H7 (cell line): ENCODE measurements at regions not wholly inside any gene's neighbourhood (a gene's known extent, or its start where the extent isn't known, plus 50 kb on each side); places are given as distances from the start of the nearest gene placed in this dataset.

Experiments
- DNase-seq: peaks from one replicate; pipeline ENCODE4 v3.0.0; 2012
- H3K27me3 ChIP-seq: 2 replicates; pipeline ENCODE4 v1.6.0; 2011; ENCODE audit warnings: mild to moderate bottlenecking, low read length; ENCODE audit not compliant: control insufficient read depth, insufficient read depth
- H3K36me3 ChIP-seq: replicated peaks from 2 replicates; pipeline ENCODE4 v1.5.1; 2011; ENCODE audit warnings: low read length; ENCODE audit not compliant: control insufficient read depth, insufficient read depth
- H3K4me3 ChIP-seq: 2 replicates; pipeline ENCODE4 v1.5.1; 2011; ENCODE audit warnings: low read depth, mild to moderate bottlenecking, control low read depth, low read length, moderate library complexity; ENCODE audit not compliant: insufficient read depth

DNA sequence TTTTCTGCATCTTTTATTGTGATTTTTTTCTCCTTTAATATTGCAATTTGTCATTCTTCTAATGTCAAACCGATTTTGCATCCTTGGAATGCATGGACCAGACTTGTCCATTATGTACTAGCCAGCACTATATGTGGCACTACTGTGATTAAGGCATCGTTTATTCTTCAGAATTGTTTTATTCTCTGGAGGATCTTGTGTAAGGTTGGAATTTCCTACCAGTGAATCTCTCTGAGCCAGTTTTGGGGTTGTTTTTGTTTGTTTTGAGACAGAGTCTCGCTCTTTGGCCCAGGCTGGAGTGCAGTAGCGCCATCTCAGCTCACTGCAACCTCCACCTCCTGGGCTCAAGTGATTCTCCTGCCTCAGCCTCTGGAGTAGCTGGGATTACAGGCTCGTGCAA lies 58.5 kb downstream of the IGLL5 start:
- Histone ChIP-seq H3K4me3 (no peak overlapping the region), H3K27me3 (peaks cover 2% of the 10 kb centered on the region; the same call in 1 of the 2 replicates), H3K36me3 (no peaks in the 10 kb centered on the region)
- DNase-seq = no peak

DNA sequence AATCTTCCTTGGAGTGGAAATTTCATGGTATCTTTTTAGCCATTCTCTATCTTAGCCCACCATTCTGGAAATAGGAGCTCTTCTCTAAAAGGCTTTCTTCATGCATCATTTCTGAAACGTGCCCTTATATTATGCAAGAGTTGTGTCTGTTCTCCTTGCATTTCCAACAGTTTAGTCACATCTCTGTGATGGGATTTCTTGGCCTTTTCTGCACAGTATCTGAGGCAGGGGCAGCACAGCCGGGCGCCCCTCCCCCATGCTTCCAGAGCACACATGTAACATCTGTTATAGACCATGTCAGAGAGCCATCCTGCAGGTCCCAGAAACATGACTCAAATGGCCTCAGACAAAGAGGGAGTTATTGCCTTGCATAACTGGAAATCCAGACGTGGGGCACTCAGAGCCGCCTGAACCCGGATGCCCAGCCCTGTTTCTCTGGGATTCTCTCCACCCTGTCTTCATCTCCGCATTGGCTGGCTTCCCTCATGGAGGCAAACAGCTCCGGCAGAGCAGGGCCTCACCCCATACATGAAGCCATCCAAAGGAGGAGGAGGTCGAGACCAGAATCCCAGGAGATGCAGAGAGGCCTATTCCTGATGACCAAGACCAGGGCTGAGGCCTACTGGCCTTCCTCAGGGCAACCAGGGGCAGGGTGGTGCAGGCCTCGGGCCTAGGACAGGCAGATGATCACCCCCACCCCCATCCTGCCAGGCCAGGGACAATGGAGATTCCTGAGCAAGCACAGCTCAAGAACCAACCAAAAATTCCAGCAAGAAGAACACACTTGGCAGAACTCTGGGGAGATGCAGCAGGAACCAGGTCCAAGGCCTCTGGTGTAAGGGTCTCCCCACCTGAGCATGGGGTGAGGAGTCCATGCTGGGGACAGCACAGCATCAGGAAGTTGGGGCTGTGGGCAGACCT lies 61.3 kb downstream of the IGLL5 start:
- Histone ChIP-seq H3K4me3 (no peak overlapping the region), H3K36me3 (no peaks in the 10 kb centered on the region), H3K27me3 (peaks cover 4% of the 10 kb centered on the region; the same call in 1 of the 2 replicates)
- peak; percentile 13 for DNase-seq

DNA sequence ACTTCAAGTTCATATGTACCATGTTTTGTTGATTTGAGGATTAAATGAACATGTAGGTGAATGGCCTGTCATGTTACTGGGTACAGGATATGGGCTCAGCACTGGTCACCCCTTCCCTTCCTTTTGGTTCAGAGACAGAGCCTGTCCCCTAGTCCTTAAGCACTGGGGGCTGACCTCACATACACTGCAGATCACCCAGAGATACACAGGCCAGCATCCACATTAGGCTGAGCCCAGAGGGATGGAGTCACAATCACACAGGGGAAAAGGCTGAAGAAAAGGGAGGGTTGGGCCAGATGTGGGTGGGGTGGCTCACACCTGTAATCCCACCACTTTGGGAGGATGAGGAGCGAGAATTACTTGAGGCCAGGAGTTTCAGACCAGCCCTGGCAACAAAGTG lies 62.3 kb downstream of the IGLL5 start:
- peak; percentile 4 for DNase-seq
- Histone ChIP-seq H3K36me3 (no peaks in the 10 kb centered on the region), H3K4me3 (no peak overlapping the region), H3K27me3 (peaks cover 4% of the 10 kb centered on the region; the same call in 1 of the 2 replicates)

DNA sequence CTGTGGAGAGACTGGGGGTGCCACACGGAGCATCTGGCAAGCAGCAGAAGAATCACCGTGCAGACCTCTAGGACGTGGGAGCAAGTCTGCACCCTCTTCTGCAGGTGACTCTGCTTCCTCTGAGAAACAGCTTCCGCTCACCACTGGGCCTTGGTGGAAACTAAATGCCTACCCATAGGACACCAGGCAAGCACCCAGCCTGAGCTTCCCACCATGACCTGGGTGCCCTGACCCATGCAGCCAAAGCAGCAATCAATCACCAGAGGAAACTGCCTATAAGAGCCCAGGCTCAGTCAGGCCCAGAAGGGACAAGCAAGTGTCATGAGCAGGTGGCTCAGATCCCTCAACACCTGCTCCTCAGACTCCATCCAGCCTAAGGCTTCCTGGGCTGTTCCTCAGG lies 63.4 kb downstream of the IGLL5 start:
- no peaks in the 10 kb centered on the region for H3K36me3 ChIP-seq
- H3K4me3 ChIP-seq = no peak overlapping the region
- H3K27me3 ChIP-seq = peaks cover 4% of the 10 kb centered on the region; the same call in 1 of the 2 replicates
- DNase-seq = no peak

DNA sequence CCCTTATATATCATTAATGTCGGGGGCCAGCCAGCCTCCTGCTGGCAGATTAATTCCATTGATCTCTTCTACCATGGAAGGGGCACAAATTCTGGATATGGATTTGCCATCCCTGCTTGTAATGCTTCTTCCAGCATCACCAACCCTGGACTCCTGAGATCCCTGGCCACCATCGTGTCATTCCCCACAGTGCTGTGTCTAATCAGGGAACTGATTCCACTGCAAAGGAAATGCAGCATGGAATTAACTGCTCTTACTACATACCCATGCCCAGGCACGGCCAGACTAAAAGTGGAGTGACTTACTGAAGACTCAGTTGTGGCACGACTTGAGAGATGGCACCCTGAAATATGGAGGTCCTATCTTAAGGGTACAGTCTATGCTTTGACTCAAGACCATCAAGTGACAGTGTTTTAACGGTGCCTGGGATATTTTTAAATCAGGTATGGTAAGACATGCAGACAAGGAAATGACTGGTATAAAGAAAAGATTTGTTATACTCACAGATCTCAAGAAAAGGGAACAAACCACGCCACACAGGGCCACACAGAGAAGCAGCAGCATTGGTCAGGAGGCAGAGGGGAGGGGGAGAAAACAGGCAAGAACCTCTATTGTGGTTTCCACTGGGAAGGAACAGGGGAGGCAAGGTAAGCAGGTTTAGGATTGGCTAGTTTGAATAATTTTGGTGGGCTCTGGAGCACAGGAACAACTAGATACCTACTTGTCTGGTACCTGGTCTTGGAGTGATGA lies 65.1 kb downstream of the IGLL5 start:
- Histone ChIP-seq H3K36me3 (no peaks in the 10 kb centered on the region), H3K27me3 (peaks cover 4% of the 10 kb centered on the region; the same call in 1 of the 2 replicates), H3K4me3 (no peak overlapping the region)
- no peak for DNase-seq

DNA sequence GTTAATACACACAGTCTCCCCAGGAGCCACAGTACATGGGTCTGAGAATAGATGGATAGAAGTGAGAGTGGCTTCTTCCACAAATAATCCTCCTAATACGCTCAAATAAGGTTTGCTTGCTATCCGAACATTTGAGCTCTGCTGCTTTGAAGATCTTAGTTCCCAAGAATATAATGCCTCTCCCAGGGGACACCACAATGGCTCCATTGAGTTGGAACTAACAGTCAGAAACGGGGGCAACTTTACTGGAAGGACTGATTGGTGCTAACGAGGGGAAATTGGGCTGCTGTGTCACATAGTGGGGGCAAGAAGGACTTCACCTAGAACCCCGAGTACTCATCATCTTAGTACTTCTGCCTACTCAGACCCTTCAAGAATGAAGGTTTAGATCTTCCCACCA lies 66.2 kb downstream of the IGLL5 start:
- Histone ChIP-seq H3K4me3 (no peak overlapping the region), H3K36me3 (no peaks in the 10 kb centered on the region), H3K27me3 (peaks cover 4% of the 10 kb centered on the region; the same call in 1 of the 2 replicates)
- no peak for DNase-seq

DNA sequence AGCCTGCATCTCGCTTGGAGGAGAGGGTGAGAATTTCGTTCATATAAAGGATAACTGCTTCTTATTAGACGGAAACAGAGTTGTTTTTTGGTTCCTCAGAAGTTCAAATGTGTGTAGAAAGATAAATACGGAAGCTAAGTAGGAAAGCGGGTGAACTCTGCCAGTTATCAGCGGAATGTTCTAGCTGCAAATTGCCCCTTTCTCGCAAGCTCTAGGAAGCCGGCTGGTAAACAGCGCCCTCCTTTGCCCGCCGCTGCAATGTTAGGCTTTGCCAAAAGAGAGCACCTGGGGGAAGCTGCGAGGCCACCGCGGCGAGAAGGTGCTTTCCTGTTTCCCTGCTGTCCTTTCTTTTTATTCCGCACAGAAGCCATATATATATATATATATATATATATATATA lies 67.0 kb downstream of the IGLL5 start:
- no peak overlapping the region for H3K4me3 ChIP-seq
- DNase-seq = peak; percentile 73
- peaks cover 4% of the 10 kb centered on the region; the same call in 1 of the 2 replicates for H3K27me3 ChIP-seq
- H3K36me3 ChIP-seq = no peaks in the 10 kb centered on the region

DNA sequence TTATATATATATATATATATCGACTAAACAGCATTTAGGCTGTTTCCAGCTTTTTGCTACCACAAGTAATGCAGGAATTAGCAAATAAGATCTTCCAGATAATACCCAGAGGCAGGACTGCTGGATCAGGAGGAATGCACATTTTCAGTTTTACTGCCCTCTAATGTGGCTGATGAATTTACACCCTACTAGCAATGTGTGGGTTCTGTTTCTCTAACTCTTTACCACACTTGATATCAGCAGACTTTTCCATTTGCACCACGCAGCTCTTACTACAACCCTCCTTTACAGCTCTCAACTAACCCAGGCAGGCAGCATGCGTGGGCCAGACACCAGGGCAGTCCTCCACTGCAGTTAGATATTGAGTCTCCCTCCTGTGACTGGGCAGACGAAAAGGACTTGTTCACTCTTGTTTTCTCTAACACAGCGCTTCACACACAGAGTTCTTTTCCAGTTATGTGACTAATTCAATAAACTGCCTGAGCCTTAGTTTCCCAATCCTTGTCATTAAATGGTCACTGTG lies 67.7 kb downstream of the IGLL5 start:
- peaks cover 4% of the 10 kb centered on the region; the same call in 1 of the 2 replicates for H3K27me3 ChIP-seq
- DNase-seq = no peak

DNA sequence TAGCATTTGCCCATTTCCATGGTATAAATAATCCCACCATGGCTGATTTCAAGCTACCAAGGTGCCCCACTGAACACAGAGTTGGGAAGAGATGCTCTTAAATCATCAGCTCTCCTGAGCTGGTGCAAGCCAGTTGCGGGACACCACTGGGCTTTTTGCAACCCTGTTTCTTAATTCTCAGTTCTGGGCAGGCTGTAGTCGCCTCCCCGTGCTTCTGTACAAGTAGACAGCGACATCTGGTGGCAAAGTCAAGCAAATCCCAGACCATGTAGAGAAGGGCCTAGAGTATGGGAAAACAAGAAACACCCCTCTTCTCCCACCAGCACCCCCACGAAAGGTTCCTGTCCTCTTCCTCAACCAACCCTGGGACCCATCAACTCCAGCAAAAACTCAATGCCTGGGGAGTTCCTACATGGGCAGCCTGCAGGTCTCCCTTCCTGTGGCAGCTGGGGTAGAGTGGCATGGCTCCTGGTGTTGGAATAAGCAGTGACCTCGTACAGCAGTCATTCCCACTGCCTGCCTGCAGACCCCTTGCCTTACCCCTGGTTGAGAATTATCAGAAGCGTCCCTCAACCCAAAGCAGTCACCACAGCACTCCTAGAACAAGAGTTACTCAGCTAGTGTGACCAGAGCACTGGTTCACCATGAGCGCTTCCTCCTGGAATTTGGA lies 68.4 kb downstream of the IGLL5 start:
- H3K36me3 ChIP-seq = no peaks in the 10 kb centered on the region
- peaks cover 2% of the 10 kb centered on the region; the same call in 1 of the 2 replicates for H3K27me3 ChIP-seq
- peak; percentile 66 for DNase-seq
- no peak overlapping the region for H3K4me3 ChIP-seq

More for the DNA sequence above, 67.7 kb downstream of the IGLL5 start:
- no peaks in the 10 kb centered on the region for H3K36me3 ChIP-seq
- no peak overlapping the region for H3K4me3 ChIP-seq

DNA sequence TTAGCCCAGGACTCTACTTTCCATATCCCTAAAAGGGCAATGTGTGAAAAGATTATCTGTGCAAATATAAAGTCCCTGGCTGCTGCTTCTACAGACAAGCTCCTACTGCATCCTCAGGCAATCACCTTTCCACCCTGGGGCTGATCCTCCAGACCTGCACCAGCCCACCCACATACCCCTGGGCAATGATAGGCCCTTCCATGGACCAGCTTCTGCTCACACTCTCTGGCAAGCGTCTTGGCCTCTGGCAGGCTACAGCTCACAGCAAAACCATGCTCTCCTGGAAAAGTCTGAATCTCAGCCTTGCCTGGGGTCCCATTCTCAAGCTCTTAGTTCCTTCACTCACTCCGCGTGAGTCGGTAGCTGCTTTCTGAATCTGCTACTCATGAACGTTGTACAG lies 69.5 kb downstream of the IGLL5 start:
- Histone ChIP-seq H3K4me3 (no peak overlapping the region), H3K27me3 (no peaks in the 10 kb centered on the region; the same call in 1 of the 2 replicates)

DNA sequence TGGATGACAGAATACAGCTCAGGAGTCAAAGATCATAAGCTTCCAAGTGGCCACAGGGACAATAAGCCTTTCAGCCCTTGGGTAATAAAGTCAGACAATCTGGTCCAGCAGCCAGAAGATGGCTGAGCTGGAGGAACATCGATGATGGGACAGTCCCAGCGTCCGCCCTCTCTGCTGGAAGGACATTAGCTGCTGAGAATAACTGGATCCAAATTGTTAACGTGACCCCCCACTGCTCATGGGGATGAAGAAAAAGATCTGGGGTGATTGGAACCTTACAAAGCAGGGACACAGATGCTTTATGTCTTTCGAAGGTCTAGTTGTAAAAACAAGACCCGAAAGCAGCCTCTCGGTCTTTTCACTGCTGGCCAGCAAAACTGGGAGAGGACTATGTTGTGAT lies 71.0 kb downstream of the IGLL5 start:
- no peak for DNase-seq
- Histone ChIP-seq H3K27me3 (no peaks in the 10 kb centered on the region; the same call in 1 of the 2 replicates), H3K4me3 (no peak overlapping the region)

More for the DNA sequence above, 69.5 kb downstream of the IGLL5 start:
- DNase-seq = no peak
- no peaks in the 10 kb centered on the region for H3K36me3 ChIP-seq

DNA sequence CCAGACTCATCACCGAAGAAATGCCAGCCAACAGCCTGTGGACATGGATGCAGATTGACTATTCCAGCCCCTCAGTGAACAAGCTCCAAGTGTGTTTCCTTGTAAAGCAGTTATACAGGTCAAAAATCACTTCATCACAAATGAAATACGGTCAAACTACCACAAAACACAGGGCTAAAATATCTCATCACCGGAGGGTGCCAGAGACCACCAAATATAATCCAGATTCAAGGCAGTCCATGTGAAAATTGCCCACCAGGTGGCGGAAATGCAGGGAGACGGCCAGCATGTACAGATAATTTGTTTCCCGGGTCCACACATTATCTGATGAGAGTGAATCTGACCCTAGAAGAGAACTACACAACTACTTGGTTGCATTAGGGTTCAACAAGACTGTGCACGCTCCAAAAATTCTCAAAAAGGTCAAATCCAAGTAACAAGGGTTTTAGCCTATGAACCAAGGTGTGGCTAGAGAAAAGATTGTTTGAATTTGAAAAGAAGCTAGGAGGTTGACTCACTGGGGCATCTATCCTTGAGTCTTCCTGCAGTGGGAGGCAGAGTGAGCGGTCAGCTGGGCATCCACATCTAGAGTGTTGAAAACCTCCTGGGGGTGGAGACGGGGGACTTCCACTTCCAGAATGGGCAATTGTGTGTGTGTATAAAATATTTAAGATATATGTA lies 71.7 kb downstream of the IGLL5 start:
- Histone ChIP-seq H3K36me3 (no peaks in the 10 kb centered on the region), H3K27me3 (no peaks in the 10 kb centered on the region; the same call in 1 of the 2 replicates), H3K4me3 (no peak overlapping the region)
- peak; percentile 66 for DNase-seq

More for the DNA sequence above, 71.0 kb downstream of the IGLL5 start:
- H3K36me3 ChIP-seq = no peaks in the 10 kb centered on the region

DNA sequence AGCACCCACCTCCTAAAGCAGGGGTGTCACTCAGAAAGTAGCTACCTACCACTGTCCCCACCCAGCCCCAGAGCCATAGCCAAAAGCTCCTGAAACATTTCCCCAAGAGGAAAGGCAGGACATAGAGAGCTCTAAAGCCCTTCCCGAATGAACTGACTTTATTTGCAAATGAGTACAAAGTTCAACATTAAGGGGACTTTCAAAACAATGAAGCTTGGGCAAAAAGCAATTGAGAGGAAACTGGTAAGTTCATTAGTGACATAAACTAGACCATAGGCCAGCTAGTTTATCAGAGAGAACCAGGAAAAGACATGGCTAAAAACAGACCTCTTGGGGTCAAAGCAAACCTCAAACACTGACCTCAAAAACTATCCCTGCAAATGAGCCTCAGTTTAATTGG lies 72.7 kb downstream of the IGLL5 start:
- Histone ChIP-seq H3K27me3 (no peaks in the 10 kb centered on the region; the same call in none of the 2 replicates), H3K36me3 (no peaks in the 10 kb centered on the region), H3K4me3 (no peak overlapping the region)
- no peak for DNase-seq
